ENCODE measurements at regions not wholly inside any gene's neighbourhood (a gene's known extent, or its start where the extent isn't known, plus 50 kb on each side); places are given as distances from the start of the nearest gene placed in this dataset.
"Not testable (repeated sequence)": the region's sequence is repeated elsewhere in the genome, so short reads cannot be mapped to it uniquely, and the experiment has no call there.

DNA sequence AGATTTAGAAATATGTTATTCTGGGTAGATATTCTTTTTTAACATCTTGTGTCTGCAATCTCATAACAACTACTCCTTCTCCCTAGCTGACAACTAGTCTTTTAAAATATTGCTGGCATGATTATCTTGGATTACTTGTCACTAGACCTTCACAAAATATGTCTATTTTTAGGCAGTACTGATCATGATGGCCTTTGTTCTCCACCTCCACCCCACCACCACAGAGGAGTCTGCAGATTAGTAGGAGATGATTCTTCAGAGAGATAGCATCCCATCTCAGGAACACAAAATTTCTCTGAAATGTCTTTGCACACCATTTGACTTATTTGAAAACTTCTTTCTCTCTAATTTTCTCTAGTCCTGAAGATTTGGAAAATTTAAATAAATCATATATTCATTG, 338.1 kb upstream of the SPHKAP start:
- Histone ChIP-seq H3K4me3 (no peak overlapping the region), H3K27ac (no peak overlapping the region), H3K9me3 (peaks cover 0 to 2% (median 0%) of the 10 kb centered on the region in 4 donors), H3K4me1 (no peaks in the 10 kb centered on the region), H3K27me3 (no peaks in the 10 kb centered on the region), H3K36me3 (no peaks in the 10 kb centered on the region)
- DNase-seq, result no peak
- no peak for TF ChIP-seq POLR2A (IDR thresholded peaks at IDR 0.05)
- TF ChIP-seq, protein P1, sequence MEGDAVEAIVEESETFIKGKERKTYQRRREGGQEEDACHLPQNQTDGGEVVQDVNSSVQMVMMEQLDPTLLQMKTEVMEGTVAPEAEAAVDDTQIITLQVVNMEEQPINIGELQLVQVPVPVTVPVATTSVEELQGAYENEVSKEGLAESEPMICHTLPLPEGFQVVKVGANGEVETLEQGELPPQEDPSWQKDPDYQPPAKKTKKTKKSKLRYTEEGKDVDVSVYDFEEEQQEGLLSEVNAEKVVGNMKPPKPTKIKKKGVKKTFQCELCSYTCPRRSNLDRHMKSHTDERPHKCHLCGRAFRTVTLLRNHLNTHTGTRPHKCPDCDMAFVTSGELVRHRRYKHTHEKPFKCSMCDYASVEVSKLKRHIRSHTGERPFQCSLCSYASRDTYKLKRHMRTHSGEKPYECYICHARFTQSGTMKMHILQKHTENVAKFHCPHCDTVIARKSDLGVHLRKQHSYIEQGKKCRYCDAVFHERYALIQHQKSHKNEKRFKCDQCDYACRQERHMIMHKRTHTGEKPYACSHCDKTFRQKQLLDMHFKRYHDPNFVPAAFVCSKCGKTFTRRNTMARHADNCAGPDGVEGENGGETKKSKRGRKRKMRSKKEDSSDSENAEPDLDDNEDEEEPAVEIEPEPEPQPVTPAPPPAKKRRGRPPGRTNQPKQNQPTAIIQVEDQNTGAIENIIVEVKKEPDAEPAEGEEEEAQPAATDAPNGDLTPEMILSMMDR (IDR thresholded peaks at IDR 0.05), result no peak

DNA sequence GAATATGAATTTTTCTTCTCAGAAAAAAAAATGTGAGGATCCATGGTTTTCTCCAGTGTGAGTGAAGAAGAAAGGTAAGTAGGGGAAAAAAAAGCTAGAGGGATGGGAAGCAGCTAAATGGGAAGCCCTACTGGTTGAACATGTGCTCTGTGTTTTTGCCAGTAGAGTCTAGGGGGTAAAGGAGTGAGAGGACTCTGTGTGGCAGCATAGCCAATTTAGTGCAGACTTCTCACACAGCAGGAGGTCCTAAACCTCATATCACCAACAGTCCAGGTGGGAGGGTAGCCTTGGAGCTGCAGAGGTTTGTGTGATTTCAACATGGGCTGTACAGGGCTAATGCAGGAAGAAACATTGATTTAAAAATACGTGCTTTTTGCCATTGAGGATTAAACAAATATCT, 334.5 kb upstream of the SPHKAP start:
- H3K9me3 ChIP-seq, result no peaks in the 10 kb centered on the region
- H3K4me3 ChIP-seq, result no peak overlapping the region
- no peaks in the 10 kb centered on the region for H3K36me3 ChIP-seq
- TF ChIP-seq, protein P1 (IDR thresholded peaks at IDR 0.05), result no peak
- no peak for TF ChIP-seq POLR2A (IDR thresholded peaks at IDR 0.05)
- no peaks in the 10 kb centered on the region for H3K4me1 ChIP-seq
- DNase-seq, result no peak
- H3K27ac ChIP-seq, result no peak overlapping the region
- H3K27me3 ChIP-seq, result no peaks in the 10 kb centered on the region

DNA sequence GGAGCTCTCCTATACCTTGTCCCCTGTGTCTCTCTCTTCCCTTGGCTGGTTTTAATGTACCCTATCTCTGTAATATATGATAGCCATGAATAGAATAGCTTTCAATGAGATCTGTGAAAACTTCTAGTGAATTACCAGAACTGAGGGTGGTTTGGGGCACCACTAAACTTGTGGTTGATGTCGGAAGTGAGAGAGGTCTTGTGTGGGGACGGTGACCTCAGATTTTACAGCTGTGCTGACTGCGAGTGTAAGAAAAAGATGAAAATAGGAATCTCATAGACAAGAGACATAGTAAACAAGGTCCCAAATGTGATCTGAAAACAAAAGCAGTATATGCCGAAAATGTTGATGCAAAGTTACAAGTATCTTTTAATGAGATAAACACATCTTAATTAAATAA, 332.0 kb upstream of the SPHKAP start:
- not testable (repeated sequence) for H3K9me3 ChIP-seq, H3K36me3 ChIP-seq, DNase-seq, H3K4me3 ChIP-seq, H3K27ac ChIP-seq, H3K27me3 ChIP-seq, H3K4me1 ChIP-seq

DNA sequence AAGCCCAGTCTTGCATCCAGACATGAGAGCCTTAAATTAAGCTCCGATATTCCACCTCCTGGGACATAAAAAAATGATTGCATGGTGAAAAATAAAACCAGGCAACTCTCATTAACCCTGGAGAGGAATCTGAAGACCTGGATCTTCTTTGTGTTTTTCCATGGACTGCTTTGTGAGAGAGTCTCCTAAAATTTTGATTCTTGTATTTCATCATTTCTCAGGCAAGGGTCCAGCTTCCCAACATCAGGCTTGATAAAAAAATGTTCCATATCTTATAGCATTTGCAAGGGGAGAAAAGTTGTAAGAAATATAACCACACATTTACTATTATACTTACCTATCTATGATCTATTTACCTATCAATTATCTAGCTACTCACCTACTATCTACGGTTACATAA, 327.5 kb upstream of the SPHKAP start:
- Histone ChIP-seq H3K4me1 (no peaks in the 10 kb centered on the region), H3K9me3 (no peaks in the 10 kb centered on the region), H3K27ac (no peak overlapping the region), H3K36me3 (no peaks in the 10 kb centered on the region), H3K4me3 (no peak overlapping the region), H3K27me3 (no peaks in the 10 kb centered on the region)
- no peak for DNase-seq
- TF ChIP-seq, protein P1 (IDR thresholded peaks at IDR 0.05), result no peak
- no peak for TF ChIP-seq POLR2A (IDR thresholded peaks at IDR 0.05)

DNA sequence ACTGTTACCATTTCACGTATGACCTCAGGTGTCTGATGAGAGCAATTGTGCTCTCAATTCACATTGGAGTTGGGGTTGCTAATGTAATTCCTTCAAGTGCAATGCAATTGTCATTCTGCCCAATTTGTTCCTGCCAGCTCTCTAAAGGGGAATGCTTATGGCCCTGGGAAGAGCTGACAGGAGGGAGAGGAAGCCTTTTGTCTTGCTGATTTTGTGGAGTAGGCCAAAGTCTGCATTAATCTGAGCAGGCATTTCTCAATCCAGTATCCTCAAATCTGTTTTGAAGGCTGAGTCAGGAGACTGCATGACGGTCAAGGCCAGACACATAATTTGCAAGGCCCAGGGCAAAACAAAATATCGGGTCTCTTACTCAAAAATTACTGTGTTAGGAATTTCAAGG, 326.4 kb upstream of the SPHKAP start:
- Histone ChIP-seq H3K36me3 (no peaks in the 10 kb centered on the region), H3K4me3 (no peak overlapping the region), H3K27me3 (no peaks in the 10 kb centered on the region), H3K4me1 (no peaks in the 10 kb centered on the region), H3K9me3 (no peaks in the 10 kb centered on the region), H3K27ac (no peak overlapping the region)
- TF ChIP-seq, protein P1 (IDR thresholded peaks at IDR 0.05), result no peak
- no peak for TF ChIP-seq POLR2A (IDR thresholded peaks at IDR 0.05)
- DNase-seq, result no peak

DNA sequence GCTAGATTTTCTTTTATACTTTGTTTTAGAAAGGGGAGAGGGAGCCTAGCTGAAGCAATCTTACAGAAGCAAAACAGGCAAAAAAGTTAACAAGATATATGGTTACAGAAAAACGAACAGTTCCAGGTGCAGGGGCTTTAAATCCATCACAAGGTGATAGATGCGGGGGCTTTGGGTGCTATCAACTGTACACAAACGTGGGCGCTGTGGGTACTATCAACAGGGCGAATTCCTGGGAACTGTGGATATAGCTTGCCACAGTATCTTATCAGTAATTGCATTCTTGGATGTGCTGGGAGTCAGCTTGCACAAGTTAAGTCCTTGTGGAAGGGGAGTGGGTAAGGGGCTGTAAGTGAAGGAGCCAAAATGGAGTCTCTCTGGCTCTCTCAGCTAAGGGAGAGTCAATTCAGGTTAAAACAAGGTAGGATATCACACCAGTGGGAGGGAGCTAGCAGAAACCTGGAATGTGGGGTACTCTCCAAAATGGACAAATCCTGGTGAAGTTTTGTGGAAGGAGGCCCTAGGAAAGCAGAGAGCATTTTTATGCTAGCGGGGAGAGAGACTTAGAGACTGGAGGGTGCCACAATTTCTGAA, 325.8 kb upstream of the SPHKAP start:
- no peak for DNase-seq
- Histone ChIP-seq H3K4me1 (no peaks in the 10 kb centered on the region), H3K9me3 (no peaks in the 10 kb centered on the region), H3K4me3 (no peak overlapping the region), H3K27ac (no peak overlapping the region), H3K36me3 (no peaks in the 10 kb centered on the region), H3K27me3 (no peaks in the 10 kb centered on the region)
- TF ChIP-seq POLR2A (IDR thresholded peaks at IDR 0.05), result no peak
- TF ChIP-seq, protein P1 (IDR thresholded peaks at IDR 0.05), result no peak

Data from Peyer's patch (tissue), 4 donors.